ENCODE measurements at regions not wholly inside any gene's neighbourhood (a gene's known extent, or its start where the extent isn't known, plus 50 kb on each side); places are given as distances from the start of the nearest gene placed in this dataset.

GRCh38 chr2:2694746-2695145 is 363.7 kb upstream of the MYT1L start:
- TF ChIP-seq HNRNPLL (IDR thresholded peaks at IDR 0.05; ENCODE audit: low read depth, low read length, poor library complexity, severe bottlenecking) (no peak), E2F1 (CRISPR knock-in tag; IDR thresholded peaks at IDR 0.05) (no peak), ZHX1 (conservative IDR thresholded peaks at IDR 0.05; ENCODE audit: low read length) (no peak), CHD2 (IDR thresholded peaks at IDR 0.05; ENCODE audit: low read depth, low read length) (no peak), MLLT1 (IDR thresholded peaks at IDR 0.05) (no peak), ZNF318 (IDR thresholded peaks at IDR 0.05; ENCODE audit: borderline replicate concordance in 1 of 2, low read depth in 1 of 2) (no peak), POLR3A (IDR thresholded peaks at IDR 0.05; ENCODE audit: borderline replicate concordance, extremely low read depth, insufficient read depth, insufficient read length) (no peak), CTCF (IDR thresholded peaks at IDR 0.05 in 2 of 3, conservative IDR thresholded peaks at IDR 0.05 in 1 of 3; ENCODE audit: insufficient read depth in 2 of 3, low read depth in 1 of 3, low read length in 3 of 3) (no peak), TBL1XR1 (IDR thresholded peaks at IDR 0.05; ENCODE audit: low read length in 2 of 2) (no peak), CCAR2 (IDR thresholded peaks at IDR 0.05; ENCODE audit: low read depth, low read length) (no peak), MAZ (CRISPR knock-in tag; conservative IDR thresholded peaks at IDR 0.05 in 1 of 2, IDR thresholded peaks at IDR 0.05 in 1 of 2) (no peak)

Data from K562 (cell line).